ENCODE measurements at regions not wholly inside any gene's neighbourhood (a gene's known extent, or its start where the extent isn't known, plus 50 kb on each side); places are given as distances from the start of the nearest gene placed in this dataset.
A peak's percentile ranks its signal among the peaks of the same experiment; 100 is the strongest.

DNA sequence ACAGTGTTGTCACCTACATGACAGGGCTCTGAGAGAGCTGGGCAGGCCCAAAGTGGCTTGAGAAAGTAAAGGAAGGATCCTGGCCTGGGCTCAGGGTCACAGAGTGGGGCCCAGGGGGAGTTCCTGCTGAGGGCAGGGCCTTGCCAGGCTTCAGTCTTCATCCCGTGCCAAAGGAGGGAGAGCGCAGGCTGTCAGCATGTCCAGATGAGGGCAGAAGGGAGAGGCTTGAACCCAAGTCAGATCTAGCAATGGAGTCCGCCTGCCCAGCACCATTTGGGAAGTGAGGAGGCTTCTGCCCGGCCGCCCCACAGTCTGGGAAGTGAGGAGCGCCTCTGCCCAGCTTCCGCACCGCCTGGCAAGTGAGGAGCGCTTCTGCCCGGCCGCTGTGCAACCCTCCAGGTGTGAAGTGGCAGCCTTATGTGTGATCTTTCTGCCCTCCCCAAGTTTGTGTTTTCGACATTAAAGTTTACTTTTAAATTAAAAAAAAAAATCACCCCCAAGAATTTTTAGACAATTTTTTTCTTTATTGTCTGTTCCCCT lies 303.6 kb upstream of the PROK2 start:
- no peak overlapping the region for H3K4me3 ChIP-seq (replicated peaks in 1 of 3; ENCODE audit: low read depth in 2 of 3, low read length in 3 of 3)
- peaks cover 10 to 42% of the 10 kb centered on the region in 2 donors for H3K36me3 ChIP-seq (replicated peaks in 1 of 2; ENCODE audit: control insufficient read depth in 1 of 2, insufficient read depth in 2 of 2, low read length in 2 of 2)
- peaks cover 3 to 8% (median 4%) of the 10 kb centered on the region in 3 donors for H3K27me3 Mint-ChIP-seq (ENCODE audit: low read depth in 3 of 3)
- H3K4me2 ChIP-seq (replicated peaks; ENCODE audit: extremely low read depth, low read length, poor library complexity, severe bottlenecking), result no peak overlapping the region
- H2AFZ ChIP-seq (ENCODE audit: insufficient read depth, low read depth, low read length, poor library complexity, severe bottlenecking), result no peak overlapping the region
- no peak overlapping the region for H3K4me3 Mint-ChIP-seq
- H3K9ac ChIP-seq (ENCODE audit: insufficient read depth, low read length, poor library complexity, severe bottlenecking), result no peak overlapping the region
- no peak for DNase-seq
- H3K36me3 Mint-ChIP-seq, result peaks cover 68 to 86% of the 10 kb centered on the region in 2 donors
- peaks cover 0 to 3% (median 0%) of the 10 kb centered on the region in 7 donors for H3K9me3 Mint-ChIP-seq
- H3K79me2 ChIP-seq (ENCODE audit: insufficient read depth, low read length), result no peaks in the 10 kb centered on the region
- 84% methylated on average over 6 of the region's 12 CpGs for WGBS (ENCODE audit: insufficient coverage)
- TF ChIP-seq, protein P1, sequence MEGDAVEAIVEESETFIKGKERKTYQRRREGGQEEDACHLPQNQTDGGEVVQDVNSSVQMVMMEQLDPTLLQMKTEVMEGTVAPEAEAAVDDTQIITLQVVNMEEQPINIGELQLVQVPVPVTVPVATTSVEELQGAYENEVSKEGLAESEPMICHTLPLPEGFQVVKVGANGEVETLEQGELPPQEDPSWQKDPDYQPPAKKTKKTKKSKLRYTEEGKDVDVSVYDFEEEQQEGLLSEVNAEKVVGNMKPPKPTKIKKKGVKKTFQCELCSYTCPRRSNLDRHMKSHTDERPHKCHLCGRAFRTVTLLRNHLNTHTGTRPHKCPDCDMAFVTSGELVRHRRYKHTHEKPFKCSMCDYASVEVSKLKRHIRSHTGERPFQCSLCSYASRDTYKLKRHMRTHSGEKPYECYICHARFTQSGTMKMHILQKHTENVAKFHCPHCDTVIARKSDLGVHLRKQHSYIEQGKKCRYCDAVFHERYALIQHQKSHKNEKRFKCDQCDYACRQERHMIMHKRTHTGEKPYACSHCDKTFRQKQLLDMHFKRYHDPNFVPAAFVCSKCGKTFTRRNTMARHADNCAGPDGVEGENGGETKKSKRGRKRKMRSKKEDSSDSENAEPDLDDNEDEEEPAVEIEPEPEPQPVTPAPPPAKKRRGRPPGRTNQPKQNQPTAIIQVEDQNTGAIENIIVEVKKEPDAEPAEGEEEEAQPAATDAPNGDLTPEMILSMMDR (IDR thresholded peaks at IDR 0.05), result no peak
- H3K4me1 ChIP-seq (ENCODE audit: control insufficient read depth in 1 of 2, insufficient read depth in 2 of 2, low read length in 2 of 2), result peaks cover 28 to 40% of the 10 kb centered on the region in 2 donors
- H3K27ac Mint-ChIP-seq, result peak overlapping the region in 2 of 7 donors; percentile 38 to 76
- H3K9me3 ChIP-seq (replicated peaks in 1 of 2; ENCODE audit: control insufficient read depth in 1 of 2, insufficient read depth in 1 of 2, low read length in 2 of 2), result no peaks in the 10 kb centered on the region
- H4K20me1 ChIP-seq (ENCODE audit: insufficient read depth, low read length), result no peaks in the 10 kb centered on the region
- no peak overlapping the region for H3K27ac ChIP-seq (ENCODE audit: low read depth in 1 of 2, low read length in 2 of 2)
- H3K4me1 Mint-ChIP-seq, result peaks cover 33% of the 10 kb centered on the region
- intact Hi-C loops (cut with micrococcal nuclease), result no loop called here
- H3K27me3 ChIP-seq (ENCODE audit: control insufficient read depth in 2 of 2, insufficient read depth in 2 of 2, low read length in 2 of 2), result no peaks in the 10 kb centered on the region

- Histone ChIP-seq H3K36me3 (replicated peaks in 1 of 2; ENCODE audit: control insufficient read depth in 1 of 2, insufficient read depth in 2 of 2, low read length in 2 of 2) (peaks cover 10 to 35% of the 10 kb centered on the region in 2 donors), H3K27me3 (ENCODE audit: control insufficient read depth in 2 of 2, insufficient read depth in 2 of 2, low read length in 2 of 2) (no peaks in the 10 kb centered on the region), H3K79me2 (ENCODE audit: insufficient read depth, low read length) (no peaks in the 10 kb centered on the region), H3K27ac (ENCODE audit: low read depth in 1 of 2, low read length in 2 of 2) (peak overlapping the region; percentile 75 to 89), H3K4me2 (replicated peaks; ENCODE audit: extremely low read depth, low read length, poor library complexity, severe bottlenecking) (peak overlapping the region; percentile 62), H3K9me3 (replicated peaks in 1 of 2; ENCODE audit: control insufficient read depth in 1 of 2, insufficient read depth in 1 of 2, low read length in 2 of 2) (no peaks in the 10 kb centered on the region), H3K4me1 (ENCODE audit: control insufficient read depth in 1 of 2, insufficient read depth in 2 of 2, low read length in 2 of 2) (peaks cover 40 to 50% of the 10 kb centered on the region in 2 donors), H4K20me1 (ENCODE audit: insufficient read depth, low read length) (no peaks in the 10 kb centered on the region), H3K4me3 (replicated peaks in 1 of 3; ENCODE audit: low read depth in 2 of 3, low read length in 3 of 3) (peak overlapping the region in 1 of 3 experiments; percentile 26), H2AFZ (ENCODE audit: insufficient read depth, low read depth, low read length, poor library complexity, severe bottlenecking) (no peak overlapping the region), H3K9ac (ENCODE audit: insufficient read depth, low read length, poor library complexity, severe bottlenecking) (no peak overlapping the region)
- no peak for DNase-seq
- Mint-ChIP-seq H3K9me3 (peaks cover 0 to 3% (median 0%) of the 10 kb centered on the region in 7 donors), H3K36me3 (peaks cover 63 to 79% of the 10 kb centered on the region in 2 donors), H3K4me3 (peak overlapping the region in 1 of 2 donors; percentile 80), H3K27ac (peak overlapping the region in 6 of 7 donors; percentile 88 to 99 (median 94)), H3K27me3 (ENCODE audit: low read depth in 3 of 3) (peaks cover 3 to 8% (median 4%) of the 10 kb centered on the region in 3 donors), H3K4me1 (peaks cover 40% of the 10 kb centered on the region)
- TF ChIP-seq, protein P1 (IDR thresholded peaks at IDR 0.05), result no peak
- 100% methylated on average over 5 of the region's 10 CpGs for WGBS (ENCODE audit: insufficient coverage)
- intact Hi-C loops (cut with micrococcal nuclease), result no loop called here
Observed at GRCh38 chr3:72087420-72087819, 302.5 kb upstream of the PROK2 start.
